NCI-H187 (cell line): ENCODE measurements at regions not wholly inside any gene's neighbourhood (a gene's known extent, or its start where the extent isn't known, plus 50 kb on each side); places are given as distances from the start of the nearest gene placed in this dataset.

Experiments used
- DNase-seq, 2 experiments: peaks; one replicate each; lab custom pipeline; 2025; lab: John Stamatoyannopoulos, UW

GRCh38 chr15:31473385-31474058 is 146.9 kb downstream of the KLF13 start:
- DNase-seq: no peak

- DNase-seq: no peak
Observed at GRCh38 chr15:31474059-31474868, 147.6 kb downstream of the KLF13 start.

GRCh38 chr15:31476236-31476810 is 149.7 kb downstream of the KLF13 start:
- no peak for DNase-seq

GRCh38 chr15:31476866-31477265 is 150.2 kb downstream of the KLF13 start:
- DNase-seq: no peak

GRCh38 chr15:31477301-31477700 is 150.7 kb downstream of the KLF13 start:
- no peak for DNase-seq

GRCh38 chr15:31477851-31478701 is 151.4 kb downstream of the KLF13 start:
- DNase-seq: no peak

GRCh38 chr15:31478702-31479221 is 152.1 kb downstream of the KLF13 start:
- no peak for DNase-seq

- no peak for DNase-seq
Observed at GRCh38 chr15:31480356-31481025, 153.9 kb downstream of the KLF13 start.

- no peak for DNase-seq
Observed at GRCh38 chr15:31481142-31481541, 154.5 kb downstream of the KLF13 start.

GRCh38 chr15:31482122-31482922 is 155.7 kb downstream of the KLF13 start:
- no peak for DNase-seq

- no peak for DNase-seq
Observed at GRCh38 chr15:31483053-31483985, 156.7 kb downstream of the KLF13 start.

- DNase-seq: no peak
Observed at GRCh38 chr15:31483986-31484951, 157.6 kb downstream of the KLF13 start.

GRCh38 chr15:31484986-31485385 is 158.4 kb downstream of the KLF13 start:
- DNase-seq: no peak

GRCh38 chr15:31485431-31485830 is 158.8 kb downstream of the KLF13 start:
- no peak for DNase-seq

GRCh38 chr15:31485911-31486461 is 159.4 kb downstream of the KLF13 start:
- no peak for DNase-seq

GRCh38 chr15:31486506-31486905 is 159.9 kb downstream of the KLF13 start:
- no peak for DNase-seq

GRCh38 chr15:31486906-31487695 is 160.5 kb downstream of the KLF13 start:
- DNase-seq: no peak
